Mammary epithelial cell (primary cell): ENCODE measurements at regions not wholly inside any gene's neighbourhood (a gene's known extent, or its start where the extent isn't known, plus 50 kb on each side); places are given as distances from the start of the nearest gene placed in this dataset.

ENCODE experiments used
- EZH2 ChIP-seq: IDR thresholded peaks from 2 replicates; pipeline ENCODE4 v1.6.1; 2012; ENCODE audit warnings: low read length, inconsistent platforms, borderline replicate concordance
- TF ChIP-seq, protein P1 (sequence below), 2 donors: IDR thresholded peaks in 1 of 2; conservative IDR thresholded peaks in 1 of 2; 2 replicates each; pipeline ENCODE4 v1.5.1; 2011 to 2012; ENCODE audit warnings: inconsistent platforms in 2 of 2, low read length in 2 of 2, mild to moderate bottlenecking in 2 of 2, control low read depth in 1 of 2, low read depth in 1 of 2; ENCODE audit not compliant: insufficient read depth in 1 of 2; ENCODE audit errors: extremely low read depth in 1 of 2

DNA sequence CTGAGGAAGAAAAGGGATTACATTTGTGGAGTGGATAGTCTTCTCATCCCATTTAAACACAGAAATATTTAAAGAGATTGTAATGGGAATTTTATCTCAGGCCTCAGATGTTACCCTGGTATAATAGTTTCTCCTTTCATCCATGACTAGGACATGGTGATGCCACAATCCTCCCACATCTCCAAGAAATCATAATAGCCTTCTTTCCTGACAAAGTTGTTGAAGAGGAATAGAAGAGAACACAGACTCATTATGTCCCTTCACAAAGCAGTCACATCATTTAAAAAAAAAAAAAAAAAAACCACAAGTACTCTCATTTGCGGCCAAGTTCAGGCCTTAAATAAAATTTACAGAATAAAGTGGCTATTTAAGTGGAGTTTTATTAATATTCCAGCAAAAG is 359.6 kb downstream of the DEPDC1B start:
- TF ChIP-seq, protein P1, sequence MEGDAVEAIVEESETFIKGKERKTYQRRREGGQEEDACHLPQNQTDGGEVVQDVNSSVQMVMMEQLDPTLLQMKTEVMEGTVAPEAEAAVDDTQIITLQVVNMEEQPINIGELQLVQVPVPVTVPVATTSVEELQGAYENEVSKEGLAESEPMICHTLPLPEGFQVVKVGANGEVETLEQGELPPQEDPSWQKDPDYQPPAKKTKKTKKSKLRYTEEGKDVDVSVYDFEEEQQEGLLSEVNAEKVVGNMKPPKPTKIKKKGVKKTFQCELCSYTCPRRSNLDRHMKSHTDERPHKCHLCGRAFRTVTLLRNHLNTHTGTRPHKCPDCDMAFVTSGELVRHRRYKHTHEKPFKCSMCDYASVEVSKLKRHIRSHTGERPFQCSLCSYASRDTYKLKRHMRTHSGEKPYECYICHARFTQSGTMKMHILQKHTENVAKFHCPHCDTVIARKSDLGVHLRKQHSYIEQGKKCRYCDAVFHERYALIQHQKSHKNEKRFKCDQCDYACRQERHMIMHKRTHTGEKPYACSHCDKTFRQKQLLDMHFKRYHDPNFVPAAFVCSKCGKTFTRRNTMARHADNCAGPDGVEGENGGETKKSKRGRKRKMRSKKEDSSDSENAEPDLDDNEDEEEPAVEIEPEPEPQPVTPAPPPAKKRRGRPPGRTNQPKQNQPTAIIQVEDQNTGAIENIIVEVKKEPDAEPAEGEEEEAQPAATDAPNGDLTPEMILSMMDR (conservative IDR thresholded peaks at IDR 0.05 in 1 of 2, IDR thresholded peaks at IDR 0.05 in 1 of 2; ENCODE audit: extremely low read depth in 1 of 2, insufficient read depth in 1 of 2, low read depth in 1 of 2, low read length in 2 of 2), result no peak
- TF ChIP-seq EZH2, result no peak
